Right lobe of liver (tissue), 6 donors: ENCODE measurements at regions not wholly inside any gene's neighbourhood (a gene's known extent, or its start where the extent isn't known, plus 50 kb on each side); places are given as distances from the start of the nearest gene placed in this dataset.

Source experiments
- ATAC-seq, 4 donors: fragments of 200-7000 bp; cut with Tn5 transposase; one replicate each; pipeline ENCODE4 v1.9.1; 2020; ENCODE audit warnings: mild to moderate bottlenecking in 4 of 4, moderate library complexity in 4 of 4
- DNase-seq, 3 donors: peaks; one replicate each; pipeline ENCODE4 v3.0.0-alpha.2; 2020
- H3K27ac ChIP-seq, 3 donors: fragments of 200-600 bp; one replicate each; pipeline ENCODE4 v1.8.0; 2022
- H3K27me3 ChIP-seq, 2 donors: fragments of 200-600 bp; one replicate each; pipeline ENCODE4 v1.8.0; 2022
- H3K36me3 ChIP-seq, 4 donors: fragments of 200-600 bp; sonication (generic) in 1 of 4; one replicate each; pipeline versions ENCODE4 v1.5.1 to v1.8.0; 2017 to 2022; ENCODE audit warnings: control low read depth in 1 of 4
- H3K4me1 ChIP-seq, 4 donors: fragments of 200-600 bp; sonication (generic) in 1 of 4; one replicate each; pipeline versions ENCODE4 v1.5.1 to v1.8.0; 2017 to 2022; ENCODE audit warnings: control low read depth in 1 of 4
- H3K4me3 ChIP-seq, 3 donors: fragments of 200-600 bp; one replicate each; pipeline ENCODE4 v1.8.0; 2022
- H3K9me3 ChIP-seq, 4 donors: fragments of 200-600 bp; sonication (generic) in 1 of 4; one replicate each; pipeline versions ENCODE4 v1.5.1 to v1.8.0; 2017 to 2022; ENCODE audit warnings: control low read depth in 1 of 4
- CTCF ChIP-seq, 4 donors: fragments of 200-600 bp in 3 of 4; fragments of 450-650 bp in 1 of 4; IDR thresholded peaks; one replicate each; pipeline versions ENCODE4 v1.5.1 to v1.8.0; 2016 to 2022; ENCODE audit warnings: antibody characterized with exemption in 4 of 4, mild to moderate bottlenecking in 2 of 4
- POLR2A ChIP-seq: fragments of 450-650 bp; IDR thresholded peaks from one replicate; pipeline ENCODE4 v1.6.1; 2017; ENCODE audit warnings: antibody characterized with exemption, mild to moderate bottlenecking
- WGBS: methylation state at CpG from one replicate; pipeline ENCODE4 v1.1.6; 2018; ENCODE audit warnings: low coverage, low lambda C conversion rate; ENCODE audit not compliant: insufficient coverage; ENCODE audit errors: missing lambda C conversion rate; 5-methylcytosine and 5-hydroxymethylcytosine counted together
- intact Hi-C, 2 donors: fragments of 100-400 bp; cut with DNase I; formaldehyde crosslinking; loops; one replicate each; pipeline versions ENCODE4 v1.11.2 to v1.14.1; 2022
- donor health status: DM: no; HTN: yes; CAD: no.
- donor health status: DM: no; HTN: no; CAD: no.
- donor health status: DM: no; HTN: no; CAD: no.
- donor health status: DM: no; HTN: yes; CAD: no.
- donor health status: DM: no; HTN: yes; CAD: no.

- Histone ChIP-seq H3K4me1 (no peaks in the 10 kb centered on the region), H3K27ac (no peak overlapping the region), H3K9me3 (no peaks in the 10 kb centered on the region), H3K4me3 (no peak overlapping the region), H3K27me3 (no peaks in the 10 kb centered on the region), H3K36me3 (no peaks in the 10 kb centered on the region)
- ATAC-seq (no peak), DNase-seq (no peak)
- intact Hi-C loops = no loop called here
- WGBS = 100% methylated on average over 2 of the region's 4 CpGs
- TF ChIP-seq POLR2A (no peak), CTCF (IDR thresholded peaks at IDR 0.05) (no peak)
Measured at GRCh38 chr1:116835161-116835560, 74.6 kb upstream of the PTGFRN start.

- H3K36me3 ChIP-seq = no peaks in the 10 kb centered on the region
- DNase-seq = no peak
- no CpG with 5 or more reads among the region's 1 CpG for WGBS
- no peaks in the 10 kb centered on the region for H3K9me3 ChIP-seq
- H3K4me3 ChIP-seq = no peak overlapping the region
- no peak for ATAC-seq
- H3K27me3 ChIP-seq = no peaks in the 10 kb centered on the region
- no peaks in the 10 kb centered on the region for H3K4me1 ChIP-seq
- TF ChIP-seq POLR2A (no peak), CTCF (IDR thresholded peaks at IDR 0.05) (no peak)
- no peak overlapping the region for H3K27ac ChIP-seq
- intact Hi-C loops = no loop called here
Measured at GRCh38 chr1:116836099-116836498, 73.6 kb upstream of the PTGFRN start.

- intact Hi-C loops = no loop called here
- 39% methylated on average over 2 of the region's 2 CpGs for WGBS
- no peaks in the 10 kb centered on the region for H3K36me3 ChIP-seq
- H3K4me1 ChIP-seq = no peaks in the 10 kb centered on the region
- no peak overlapping the region for H3K27ac ChIP-seq
- H3K9me3 ChIP-seq = no peaks in the 10 kb centered on the region
- DNase-seq = no peak
- H3K27me3 ChIP-seq = no peaks in the 10 kb centered on the region
- H3K4me3 ChIP-seq = no peak overlapping the region
- no peak for TF ChIP-seq CTCF (IDR thresholded peaks at IDR 0.05)
- ATAC-seq = no peak
Measured at GRCh38 chr1:116841569-116842344, 68.0 kb upstream of the PTGFRN start.

- Histone ChIP-seq H3K27ac (no peak overlapping the region), H3K9me3 (no peaks in the 10 kb centered on the region), H3K27me3 (no peaks in the 10 kb centered on the region), H3K4me3 (no peak overlapping the region), H3K4me1 (no peaks in the 10 kb centered on the region), H3K36me3 (no peaks in the 10 kb centered on the region)
- no peak for TF ChIP-seq POLR2A
- TF ChIP-seq CTCF (IDR thresholded peaks at IDR 0.05) = peak in 1 of 4 donors; percentile 12
- DNase-seq = no peak
- WGBS = 68% methylated on average over 4 of the region's 4 CpGs
- intact Hi-C loops = no loop called here
- ATAC-seq = peak in 1 of 4 donors; percentile 50
Measured at GRCh38 chr1:116842654-116843053, 67.1 kb upstream of the PTGFRN start.
